ENCODE measurements at regions not wholly inside any gene's neighbourhood (a gene's known extent, or its start where the extent isn't known, plus 50 kb on each side); places are given as distances from the start of the nearest gene placed in this dataset.

DNA sequence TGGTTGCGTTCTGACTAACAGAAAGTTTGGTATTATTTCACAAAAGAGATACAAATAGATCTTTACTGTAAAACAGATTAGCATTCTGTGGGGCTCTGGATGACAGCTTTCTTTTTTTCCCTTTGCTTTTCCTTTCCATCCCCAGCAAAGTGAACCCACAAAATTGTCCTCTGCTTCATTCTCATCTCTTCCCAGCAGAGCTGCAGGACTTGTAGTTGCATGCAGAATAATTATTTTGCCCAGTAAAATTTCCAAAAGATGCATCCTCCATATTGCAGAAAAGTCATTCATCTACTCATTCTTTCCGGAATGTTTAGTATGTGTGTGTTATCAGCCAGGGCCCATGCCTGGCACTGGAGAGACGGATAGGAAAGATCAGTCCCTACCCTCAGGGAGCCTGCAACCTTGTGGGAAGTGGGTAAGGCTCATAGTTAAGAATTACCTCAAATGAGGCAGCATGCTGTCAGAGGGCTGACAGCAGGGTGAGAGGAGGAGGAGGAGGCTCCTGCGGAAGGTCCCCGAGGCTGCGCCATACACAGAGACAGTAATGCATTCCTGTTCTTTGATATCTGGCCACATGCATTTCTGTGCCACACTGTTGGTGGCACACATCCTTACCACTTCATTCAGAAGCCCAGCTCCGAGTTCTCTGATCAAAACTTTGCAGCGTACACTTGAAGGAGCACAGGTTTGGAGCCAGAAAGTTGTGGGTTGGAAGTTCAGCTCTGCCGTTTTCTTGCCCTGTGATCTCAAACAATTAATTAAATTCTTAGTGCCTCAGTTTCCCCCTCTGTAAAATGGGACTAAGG, 225.4 kb downstream of the MYCN start (continued):
- TF ChIP-seq, protein P1, sequence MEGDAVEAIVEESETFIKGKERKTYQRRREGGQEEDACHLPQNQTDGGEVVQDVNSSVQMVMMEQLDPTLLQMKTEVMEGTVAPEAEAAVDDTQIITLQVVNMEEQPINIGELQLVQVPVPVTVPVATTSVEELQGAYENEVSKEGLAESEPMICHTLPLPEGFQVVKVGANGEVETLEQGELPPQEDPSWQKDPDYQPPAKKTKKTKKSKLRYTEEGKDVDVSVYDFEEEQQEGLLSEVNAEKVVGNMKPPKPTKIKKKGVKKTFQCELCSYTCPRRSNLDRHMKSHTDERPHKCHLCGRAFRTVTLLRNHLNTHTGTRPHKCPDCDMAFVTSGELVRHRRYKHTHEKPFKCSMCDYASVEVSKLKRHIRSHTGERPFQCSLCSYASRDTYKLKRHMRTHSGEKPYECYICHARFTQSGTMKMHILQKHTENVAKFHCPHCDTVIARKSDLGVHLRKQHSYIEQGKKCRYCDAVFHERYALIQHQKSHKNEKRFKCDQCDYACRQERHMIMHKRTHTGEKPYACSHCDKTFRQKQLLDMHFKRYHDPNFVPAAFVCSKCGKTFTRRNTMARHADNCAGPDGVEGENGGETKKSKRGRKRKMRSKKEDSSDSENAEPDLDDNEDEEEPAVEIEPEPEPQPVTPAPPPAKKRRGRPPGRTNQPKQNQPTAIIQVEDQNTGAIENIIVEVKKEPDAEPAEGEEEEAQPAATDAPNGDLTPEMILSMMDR (IDR thresholded peaks at IDR 0.05; ENCODE audit: low read depth, low read length, missing input control): no peak
- TF ChIP-seq GABPA (IDR thresholded peaks at IDR 0.05 in 1 of 2, conservative IDR thresholded peaks at IDR 0.05 in 1 of 2): no peak
- no peak for TF ChIP-seq RXRA (IDR thresholded peaks at IDR 0.05)
- no peak for TF ChIP-seq EGR1 (IDR thresholded peaks at IDR 0.05; ENCODE audit: low read depth in 2 of 2)

DNA sequence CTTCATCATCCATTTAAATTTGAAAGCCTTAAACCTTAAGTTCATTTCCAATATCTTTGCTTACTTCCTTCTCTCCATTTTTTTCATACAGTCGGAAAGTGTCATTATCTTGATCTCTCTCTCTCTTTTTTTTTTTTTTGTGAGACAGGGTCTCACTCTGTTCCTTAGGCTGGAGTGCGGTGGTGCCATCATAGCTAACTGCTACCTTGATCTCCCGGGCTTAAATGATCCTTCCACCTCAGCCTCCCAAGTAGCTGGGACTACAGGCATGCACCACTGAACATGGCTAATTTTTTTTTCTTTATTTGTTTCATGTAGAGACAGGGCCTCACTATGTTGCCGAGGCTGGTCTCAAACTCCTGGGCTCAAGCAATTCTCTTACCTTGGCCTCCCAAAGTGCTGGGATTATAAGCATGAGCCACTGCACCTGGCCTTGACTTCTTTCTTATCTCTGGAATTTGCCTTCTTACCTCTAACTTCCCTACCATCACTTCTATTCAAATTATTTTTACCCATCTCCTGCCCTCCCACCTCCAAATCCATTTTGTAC, 222.2 kb downstream of the MYCN start:
- 90% methylated on average over 4 of the region's 4 CpGs for WGBS

DNA sequence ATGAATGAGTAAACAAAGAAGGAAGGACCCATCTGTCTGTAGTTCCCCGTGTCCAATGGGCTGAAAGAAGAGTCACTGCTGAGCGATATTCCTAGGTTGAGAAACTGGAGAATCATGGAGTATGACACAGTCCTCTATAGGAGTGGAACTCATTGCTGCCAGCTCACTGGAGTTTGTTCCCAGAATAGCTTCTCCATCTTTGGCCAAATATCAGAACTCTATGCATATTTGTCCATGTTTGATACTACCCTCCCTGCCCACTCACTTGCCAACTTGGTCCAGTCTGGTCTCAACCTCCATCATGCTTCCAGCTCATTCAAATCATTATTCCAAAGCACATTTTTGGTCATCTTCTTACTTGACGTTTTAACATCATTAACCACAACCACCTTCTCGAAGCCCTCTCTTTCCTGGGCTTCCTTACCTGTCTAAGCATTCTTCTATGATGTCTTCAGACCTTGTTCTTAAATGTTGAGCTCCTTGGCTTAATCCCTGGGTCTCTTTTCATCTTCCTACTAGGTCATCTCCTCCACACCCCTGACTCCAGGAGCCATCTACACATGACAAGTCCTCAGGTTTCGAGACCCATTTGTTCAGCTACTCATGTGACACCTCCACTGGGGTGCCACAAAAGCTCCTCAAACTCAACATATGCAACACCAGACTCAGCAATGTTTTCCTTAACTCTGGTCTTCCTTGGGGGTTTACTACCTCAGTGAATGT, 221.6 kb downstream of the MYCN start:
- Histone ChIP-seq H3K9me3 (ENCODE audit: control insufficient read depth in 4 of 4, low read length in 3 of 4) (no peaks in the 10 kb centered on the region), H3K4me3 (ENCODE audit: low read depth in 1 of 3, low read length in 3 of 3) (no peak overlapping the region), H3K27me3 (ENCODE audit: control insufficient read depth in 4 of 4, insufficient read depth in 4 of 4, low read length in 3 of 4) (no peaks in the 10 kb centered on the region), H3K36me3 (ENCODE audit: control insufficient read depth in 4 of 4, insufficient read depth in 3 of 4, low read depth in 1 of 4, low read length in 3 of 4) (no peaks in the 10 kb centered on the region), H3K27ac (ENCODE audit: low read depth in 1 of 2, low read length in 2 of 2) (no peak overlapping the region), H3K9ac (ENCODE audit: low read depth in 1 of 2, low read length in 2 of 2) (no peak overlapping the region), H3K4me1 (ENCODE audit: control insufficient read depth in 4 of 4, insufficient read depth in 4 of 4, low read length in 3 of 4) (no peaks in the 10 kb centered on the region)
- 85% methylated on average over 5 of the region's 5 CpGs for WGBS
- TF ChIP-seq SP1 (IDR thresholded peaks at IDR 0.05) (no peak), JUND (IDR thresholded peaks at IDR 0.05) (no peak), HNF4G (IDR thresholded peaks at IDR 0.05) (no peak), HNF4A (conservative IDR thresholded peaks at IDR 0.05) (no peak), TAF1 (conservative IDR thresholded peaks at IDR 0.05) (no peak), FOXA2 (IDR thresholded peaks at IDR 0.05) (no peak), NR2F2 (IDR thresholded peaks at IDR 0.05) (no peak), EGR1 (IDR thresholded peaks at IDR 0.05; ENCODE audit: low read depth in 2 of 2) (no peak), YY1 (IDR thresholded peaks at IDR 0.05) (no peak), RXRA (IDR thresholded peaks at IDR 0.05) (no peak), RAD21 (IDR thresholded peaks at IDR 0.05) (no peak)
- TF ChIP-seq, protein P2, sequence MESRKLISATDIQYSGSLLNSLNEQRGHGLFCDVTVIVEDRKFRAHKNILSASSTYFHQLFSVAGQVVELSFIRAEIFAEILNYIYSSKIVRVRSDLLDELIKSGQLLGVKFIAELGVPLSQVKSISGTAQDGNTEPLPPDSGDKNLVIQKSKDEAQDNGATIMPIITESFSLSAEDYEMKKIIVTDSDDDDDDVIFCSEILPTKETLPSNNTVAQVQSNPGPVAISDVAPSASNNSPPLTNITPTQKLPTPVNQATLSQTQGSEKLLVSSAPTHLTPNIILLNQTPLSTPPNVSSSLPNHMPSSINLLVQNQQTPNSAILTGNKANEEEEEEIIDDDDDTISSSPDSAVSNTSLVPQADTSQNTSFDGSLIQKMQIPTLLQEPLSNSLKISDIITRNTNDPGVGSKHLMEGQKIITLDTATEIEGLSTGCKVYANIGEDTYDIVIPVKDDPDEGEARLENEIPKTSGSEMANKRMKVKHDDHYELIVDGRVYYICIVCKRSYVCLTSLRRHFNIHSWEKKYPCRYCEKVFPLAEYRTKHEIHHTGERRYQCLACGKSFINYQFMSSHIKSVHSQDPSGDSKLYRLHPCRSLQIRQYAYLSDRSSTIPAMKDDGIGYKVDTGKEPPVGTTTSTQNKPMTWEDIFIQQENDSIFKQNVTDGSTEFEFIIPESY (IDR thresholded peaks at IDR 0.05): no peak
- TF ChIP-seq, protein P3, sequence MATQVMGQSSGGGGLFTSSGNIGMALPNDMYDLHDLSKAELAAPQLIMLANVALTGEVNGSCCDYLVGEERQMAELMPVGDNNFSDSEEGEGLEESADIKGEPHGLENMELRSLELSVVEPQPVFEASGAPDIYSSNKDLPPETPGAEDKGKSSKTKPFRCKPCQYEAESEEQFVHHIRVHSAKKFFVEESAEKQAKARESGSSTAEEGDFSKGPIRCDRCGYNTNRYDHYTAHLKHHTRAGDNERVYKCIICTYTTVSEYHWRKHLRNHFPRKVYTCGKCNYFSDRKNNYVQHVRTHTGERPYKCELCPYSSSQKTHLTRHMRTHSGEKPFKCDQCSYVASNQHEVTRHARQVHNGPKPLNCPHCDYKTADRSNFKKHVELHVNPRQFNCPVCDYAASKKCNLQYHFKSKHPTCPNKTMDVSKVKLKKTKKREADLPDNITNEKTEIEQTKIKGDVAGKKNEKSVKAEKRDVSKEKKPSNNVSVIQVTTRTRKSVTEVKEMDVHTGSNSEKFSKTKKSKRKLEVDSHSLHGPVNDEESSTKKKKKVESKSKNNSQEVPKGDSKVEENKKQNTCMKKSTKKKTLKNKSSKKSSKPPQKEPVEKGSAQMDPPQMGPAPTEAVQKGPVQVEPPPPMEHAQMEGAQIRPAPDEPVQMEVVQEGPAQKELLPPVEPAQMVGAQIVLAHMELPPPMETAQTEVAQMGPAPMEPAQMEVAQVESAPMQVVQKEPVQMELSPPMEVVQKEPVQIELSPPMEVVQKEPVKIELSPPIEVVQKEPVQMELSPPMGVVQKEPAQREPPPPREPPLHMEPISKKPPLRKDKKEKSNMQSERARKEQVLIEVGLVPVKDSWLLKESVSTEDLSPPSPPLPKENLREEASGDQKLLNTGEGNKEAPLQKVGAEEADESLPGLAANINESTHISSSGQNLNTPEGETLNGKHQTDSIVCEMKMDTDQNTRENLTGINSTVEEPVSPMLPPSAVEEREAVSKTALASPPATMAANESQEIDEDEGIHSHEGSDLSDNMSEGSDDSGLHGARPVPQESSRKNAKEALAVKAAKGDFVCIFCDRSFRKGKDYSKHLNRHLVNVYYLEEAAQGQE (IDR thresholded peaks at IDR 0.05): no peak
- DNase-seq (ENCODE audit: low spot score): no peak

More for the DNA sequence above, 222.2 kb downstream of the MYCN start:
- Histone ChIP-seq H3K27me3 (ENCODE audit: control insufficient read depth in 4 of 4, insufficient read depth in 4 of 4, low read length in 3 of 4) (no peaks in the 10 kb centered on the region), H3K9ac (ENCODE audit: low read depth in 1 of 2, low read length in 2 of 2) (no peak overlapping the region), H3K4me3 (ENCODE audit: low read depth in 1 of 3, low read length in 3 of 3) (no peak overlapping the region), H3K9me3 (ENCODE audit: control insufficient read depth in 4 of 4, low read length in 3 of 4) (no peaks in the 10 kb centered on the region), H3K36me3 (ENCODE audit: control insufficient read depth in 4 of 4, insufficient read depth in 3 of 4, low read depth in 1 of 4, low read length in 3 of 4) (no peaks in the 10 kb centered on the region), H3K27ac (ENCODE audit: low read depth in 1 of 2, low read length in 2 of 2) (no peak overlapping the region), H3K4me1 (ENCODE audit: control insufficient read depth in 4 of 4, insufficient read depth in 4 of 4, low read length in 3 of 4) (no peaks in the 10 kb centered on the region)
- no peak for DNase-seq (ENCODE audit: low spot score)
- TF ChIP-seq SP1 (IDR thresholded peaks at IDR 0.05) (no peak), NR2F2 (IDR thresholded peaks at IDR 0.05) (no peak), FOXA1 (IDR thresholded peaks at IDR 0.05) (no peak), RAD21 (IDR thresholded peaks at IDR 0.05) (no peak), GABPA (IDR thresholded peaks at IDR 0.05 in 1 of 2, conservative IDR thresholded peaks at IDR 0.05 in 1 of 2) (no peak)
- TF ChIP-seq, protein P2 (IDR thresholded peaks at IDR 0.05): no peak
